Mesodermal cell (in vitro differentiated cells): ENCODE measurements at regions not wholly inside any gene's neighbourhood (a gene's known extent, or its start where the extent isn't known, plus 50 kb on each side); places are given as distances from the start of the nearest gene placed in this dataset.
A peak's percentile ranks its signal among the peaks of the same experiment; 100 is the strongest.

Experiments used
- H3K27ac ChIP-seq: 2 replicates; pipeline ENCODE4 v1.7.0; 2013; ENCODE audit warnings: mild to moderate bottlenecking, low read depth, low read length, moderate library complexity; ENCODE audit not compliant: severe bottlenecking
- H3K36me3 ChIP-seq: 2 replicates; pipeline ENCODE4 v1.7.1; 2013; ENCODE audit warnings: mild to moderate bottlenecking, low read length, moderate library complexity; ENCODE audit not compliant: control insufficient read depth, insufficient read depth
- H3K4me1 ChIP-seq: one replicate; pipeline ENCODE4 v1.7.1; 2013; ENCODE audit warnings: mild to moderate bottlenecking, low read length; ENCODE audit not compliant: insufficient read depth, control insufficient read depth, poor library complexity, severe bottlenecking
- H3K4me3 ChIP-seq: 2 replicates; pipeline ENCODE4 v1.7.0; 2013; ENCODE audit warnings: low read length, control low read depth, mild to moderate bottlenecking; ENCODE audit not compliant: insufficient read depth, poor library complexity, severe bottlenecking; ENCODE audit errors: extremely low read depth
- H3K9me3 ChIP-seq: 2 replicates; pipeline ENCODE4 v1.7.1; 2013; ENCODE audit warnings: mild to moderate bottlenecking, low read length, moderate library complexity; ENCODE audit not compliant: control insufficient read depth
- WGBS, 2 experiments: methylation state at CpG; one replicate each; pipeline ENCODE4 v1.1.5; 2013; ENCODE audit warnings: missing lambda C conversion rate in 2 of 2; ENCODE audit not compliant: insufficient coverage in 2 of 2; 5-methylcytosine and 5-hydroxymethylcytosine counted together

- H3K4me3 ChIP-seq, result no peak overlapping the region
- no peaks in the 10 kb centered on the region for H3K9me3 ChIP-seq
- no peak overlapping the region for H3K27ac ChIP-seq
- no peaks in the 10 kb centered on the region for H3K36me3 ChIP-seq
- H3K4me1 ChIP-seq, result peaks cover 3% of the 10 kb centered on the region
- no CpG with 5 or more reads among the region's 2 CpGs for WGBS, 2 experiments
These were observed 82.5 kb upstream of the LMNB1 start for GRCh38 chr5:126694403-126694802.

GRCh38 chr5:126695091-126695490 lies 81.8 kb upstream of the LMNB1 start:
- 100% methylated on average over 1 of the region's 1 CpG for WGBS, 2 experiments
- H3K36me3 ChIP-seq, result no peaks in the 10 kb centered on the region
- no peaks in the 10 kb centered on the region for H3K9me3 ChIP-seq
- no peak overlapping the region for H3K27ac ChIP-seq
- H3K4me3 ChIP-seq, result no peak overlapping the region
- peaks cover 3% of the 10 kb centered on the region for H3K4me1 ChIP-seq

- H3K4me3 ChIP-seq, result no peak overlapping the region
- no peaks in the 10 kb centered on the region for H3K4me1 ChIP-seq
- WGBS, 2 experiments, result no CpG with 5 or more reads among the region's 1 CpG
- H3K9me3 ChIP-seq, result no peaks in the 10 kb centered on the region
- no peak overlapping the region for H3K27ac ChIP-seq
- H3K36me3 ChIP-seq, result no peaks in the 10 kb centered on the region
These were observed 69.9 kb upstream of the LMNB1 start for GRCh38 chr5:126707080-126707479.

- H3K36me3 ChIP-seq, result no peaks in the 10 kb centered on the region
- H3K27ac ChIP-seq, result no peak overlapping the region
- peaks cover 3% of the 10 kb centered on the region for H3K9me3 ChIP-seq
- no peak overlapping the region for H3K4me3 ChIP-seq
- 79 to 88% methylated on average over 2 of the region's 3 CpGs for WGBS, 2 experiments
- peaks cover 12% of the 10 kb centered on the region for H3K4me1 ChIP-seq
These were observed 61.2 kb upstream of the LMNB1 start for GRCh38 chr5:126715765-126716164.

GRCh38 chr5:126716861-126717260 lies 60.1 kb upstream of the LMNB1 start:
- peaks cover 3% of the 10 kb centered on the region for H3K9me3 ChIP-seq
- H3K27ac ChIP-seq, result no peak overlapping the region
- H3K4me1 ChIP-seq, result peaks cover 12% of the 10 kb centered on the region
- WGBS, 2 experiments, result 100% methylated on average over 2 to 4 of the region's 10 CpGs
- no peaks in the 10 kb centered on the region for H3K36me3 ChIP-seq
- no peak overlapping the region for H3K4me3 ChIP-seq

DNA sequence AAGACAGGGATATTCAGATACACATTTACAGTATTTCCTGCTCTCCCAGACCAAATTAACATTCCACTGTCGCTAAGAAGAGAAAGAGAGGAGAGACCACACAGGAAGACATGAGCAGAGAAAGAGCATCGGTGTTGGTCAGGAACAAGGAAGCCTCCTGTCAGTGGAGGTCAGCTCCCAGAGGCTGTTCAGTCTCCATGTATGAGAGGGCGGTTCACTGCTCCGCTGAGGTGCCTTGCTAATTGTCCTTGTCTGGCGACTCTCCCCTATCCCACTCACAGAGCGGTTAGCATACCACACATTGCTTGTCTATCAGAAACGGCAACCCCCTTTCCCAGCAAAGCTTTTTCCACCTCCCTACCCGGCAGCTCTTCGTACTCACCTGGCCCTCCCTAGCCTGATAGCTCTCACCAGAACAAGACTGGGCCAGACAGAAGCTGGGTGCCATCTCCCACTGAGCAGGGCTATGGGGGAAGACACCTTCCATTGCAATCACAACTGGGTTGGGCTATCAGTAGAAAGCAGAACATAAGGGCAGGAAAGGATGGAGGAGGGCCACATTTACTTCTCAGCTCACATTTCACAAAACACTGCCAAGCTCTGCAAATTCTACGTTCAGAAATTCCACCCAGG lies 58.6 kb upstream of the LMNB1 start:
- H3K36me3 ChIP-seq, result no peaks in the 10 kb centered on the region
- H3K4me1 ChIP-seq, result peaks cover 12% of the 10 kb centered on the region
- H3K27ac ChIP-seq, result peak overlapping the region; percentile 76
- 4 to 5% methylated on average over 7 to 8 of the region's 10 CpGs for WGBS, 2 experiments
- no peak overlapping the region for H3K4me3 ChIP-seq
- H3K9me3 ChIP-seq, result no peaks in the 10 kb centered on the region

GRCh38 chr5:126720369-126720768 lies 56.6 kb upstream of the LMNB1 start:
- Histone ChIP-seq H3K36me3 (no peaks in the 10 kb centered on the region), H3K4me1 (peaks cover 12% of the 10 kb centered on the region), H3K27ac (no peak overlapping the region), H3K9me3 (no peaks in the 10 kb centered on the region), H3K4me3 (no peak overlapping the region)
- WGBS, 2 experiments, result 100% methylated on average over 1 to 2 of the region's 4 CpGs

GRCh38 chr5:126723643-126724042 lies 53.3 kb upstream of the LMNB1 start:
- 100% methylated on average over 1 of the region's 2 CpGs; no CpG with 5 or more reads in 1 of the 2 experiments for WGBS, 2 experiments
- Histone ChIP-seq H3K36me3 (no peaks in the 10 kb centered on the region), H3K4me1 (peaks cover 9% of the 10 kb centered on the region), H3K9me3 (no peaks in the 10 kb centered on the region), H3K4me3 (no peak overlapping the region), H3K27ac (no peak overlapping the region)
